NCI-H446 treated with DMSO at 0.1 percent for 48 hours (cell line): ENCODE measurements at regions not wholly inside any gene's neighbourhood (a gene's known extent, or its start where the extent isn't known, plus 50 kb on each side); places are given as distances from the start of the nearest gene placed in this dataset.
"Not testable (repeated sequence)": the region's sequence is repeated elsewhere in the genome, so short reads cannot be mapped to it uniquely, and the experiment has no call there.

ENCODE experiments used
- DNase-seq: peaks from one replicate; lab custom pipeline; 2025; lab: John Stamatoyannopoulos, UW

DNA sequence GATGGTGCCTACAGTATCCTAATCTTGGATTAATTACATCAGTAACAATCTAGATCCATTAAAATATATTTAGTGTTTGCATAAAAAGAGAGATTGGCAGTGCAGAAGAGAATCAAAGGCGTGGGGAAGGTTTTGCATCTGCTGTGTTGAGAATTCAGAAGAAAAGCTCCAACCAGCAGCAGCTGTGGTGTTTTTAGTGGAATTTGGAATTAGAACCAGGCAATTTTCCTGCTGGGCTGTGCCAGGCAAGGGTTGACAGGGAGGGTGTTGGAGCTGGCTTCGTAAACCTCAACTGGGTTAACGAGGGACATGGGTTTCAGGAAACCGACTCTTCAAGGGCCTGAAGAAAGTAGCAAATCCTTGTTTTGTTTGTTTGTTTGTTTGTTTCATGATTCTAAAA is 107.8 kb upstream of the WSCD1 start:
- no peak for DNase-seq

GRCh38 chr17:5971969-5972368 is 98.2 kb upstream of the WSCD1 start:
- no peak for DNase-seq

GRCh38 chr17:5973410-5973809 is 96.8 kb upstream of the WSCD1 start:
- no peak for DNase-seq

DNA sequence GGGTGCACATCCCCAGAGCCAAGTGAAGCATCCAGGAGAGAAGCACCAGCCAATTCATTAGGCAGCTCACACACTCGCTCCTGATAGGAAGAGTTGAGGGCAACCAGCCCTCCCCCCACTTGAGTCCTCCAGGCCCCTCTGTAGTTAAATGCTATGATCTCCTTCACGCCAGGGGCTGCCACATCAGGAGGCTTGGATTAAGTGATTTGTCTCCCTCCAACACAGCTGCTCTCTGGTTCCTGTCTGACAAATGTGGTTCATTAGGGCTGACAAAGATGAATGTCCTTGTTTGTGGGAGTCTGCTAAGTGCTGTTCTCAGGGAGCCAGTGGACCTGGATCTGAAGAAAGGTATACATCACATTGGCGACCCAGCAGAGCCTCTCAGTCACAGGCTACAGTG is 94.5 kb upstream of the WSCD1 start:
- DNase-seq: no peak

DNA sequence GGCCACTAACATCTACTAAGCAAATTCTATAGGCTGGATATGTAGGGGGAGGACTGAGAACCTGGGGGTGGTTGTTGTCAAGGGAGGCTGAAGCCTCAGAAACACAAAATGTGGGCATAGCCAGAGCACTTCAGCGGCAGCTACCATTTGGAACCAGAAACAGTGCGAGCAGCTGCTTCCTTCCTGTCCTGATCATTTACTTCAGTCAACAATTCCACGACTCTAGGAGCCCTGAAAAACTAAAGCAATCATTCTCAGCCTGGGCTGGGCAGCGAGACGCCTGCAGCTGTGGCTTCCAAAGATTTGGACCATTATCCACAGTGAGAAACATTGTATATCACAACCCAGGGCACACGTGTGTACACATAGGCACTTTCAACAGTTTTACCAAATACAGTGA is 93.9 kb upstream of the WSCD1 start:
- DNase-seq: no peak

DNA sequence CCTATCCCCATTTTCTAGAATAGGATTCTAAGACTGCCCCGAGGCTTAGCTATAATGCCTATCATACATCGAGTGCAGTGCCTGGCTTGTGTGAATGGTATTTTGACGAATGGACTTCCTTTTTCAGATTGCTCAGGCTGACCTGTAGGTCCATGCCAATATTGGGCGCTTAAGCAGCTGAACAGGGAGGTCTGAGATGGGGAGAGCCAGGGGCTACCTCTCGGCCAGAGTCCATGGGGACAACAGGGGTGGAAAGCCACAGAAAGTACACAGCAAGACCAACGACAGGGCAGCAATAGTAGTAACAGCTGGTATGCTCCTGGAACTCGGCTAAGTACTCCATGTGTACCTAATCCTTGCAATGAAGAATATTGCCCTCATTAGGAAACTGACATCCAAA is 91.7 kb upstream of the WSCD1 start:
- DNase-seq: no peak

GRCh38 chr17:5980941-5981340 is 89.2 kb upstream of the WSCD1 start:
- DNase-seq: no peak

GRCh38 chr17:5986644-5987043 is 83.5 kb upstream of the WSCD1 start:
- no peak for DNase-seq

DNA sequence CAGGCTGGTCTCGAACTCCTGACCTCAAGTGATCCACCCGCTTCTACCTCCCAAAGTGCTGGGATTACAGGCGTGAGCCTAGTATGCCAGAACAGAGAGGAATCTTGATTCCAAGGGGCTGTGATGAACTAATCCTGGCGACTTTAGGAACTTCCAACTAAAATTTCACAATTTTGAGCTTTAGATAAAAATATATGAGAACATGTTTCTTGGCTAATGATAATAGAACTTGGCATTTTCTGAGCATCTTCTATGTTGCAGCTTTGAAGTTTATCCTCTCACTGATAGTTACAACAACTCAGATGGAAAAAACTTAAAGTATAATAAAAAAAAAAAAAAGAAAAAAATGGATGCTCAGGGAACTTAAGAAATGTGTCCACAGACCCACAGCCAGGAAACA is 69.8 kb upstream of the WSCD1 start:
- DNase-seq: no peak

GRCh38 chr17:6003221-6003620 is 67.0 kb upstream of the WSCD1 start:
- DNase-seq: not testable (repeated sequence)

- DNase-seq: no peak
Observed at GRCh38 chr17:6005939-6006338, 64.2 kb upstream of the WSCD1 start.

DNA sequence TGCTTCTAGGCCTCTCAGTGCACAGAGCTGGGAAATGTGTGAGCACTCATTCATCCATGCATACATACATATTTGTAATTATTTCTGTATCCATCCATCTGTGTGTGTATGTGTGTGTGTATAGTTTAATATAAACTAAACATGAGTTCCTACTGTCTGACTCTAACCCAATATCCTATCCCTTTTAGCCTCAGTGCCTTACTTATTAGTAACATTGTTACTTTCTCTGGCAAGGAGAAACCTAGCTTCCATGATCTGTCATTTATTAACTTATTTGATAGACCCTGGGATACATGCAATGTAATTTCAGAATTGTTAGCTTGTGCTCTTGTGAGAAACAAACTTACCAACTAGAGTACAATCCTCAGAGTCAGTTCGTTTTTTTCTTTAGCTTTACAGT is 59.0 kb upstream of the WSCD1 start:
- no peak for DNase-seq

GRCh38 chr17:6018788-6019187 is 51.4 kb upstream of the WSCD1 start:
- DNase-seq: no peak

DNA sequence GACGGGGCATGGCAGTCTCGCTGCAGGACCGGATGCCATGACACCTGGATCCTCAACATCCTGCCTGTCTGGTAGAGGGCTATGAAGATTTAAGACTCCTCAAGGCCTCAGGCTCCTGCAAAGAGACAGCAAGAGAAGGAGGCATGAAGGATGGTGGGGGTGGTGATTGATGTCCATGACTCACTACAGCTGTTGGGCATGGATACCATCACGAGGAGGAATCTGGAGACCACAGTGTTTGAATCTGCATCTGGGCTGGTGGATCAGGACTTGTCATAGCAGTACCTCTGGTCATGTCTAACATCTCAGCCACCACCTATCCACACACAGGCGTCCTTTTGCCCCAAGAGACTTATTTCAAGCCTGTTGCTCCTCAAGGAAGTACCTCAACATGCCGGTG is 50.2 kb upstream of the WSCD1 start:
- DNase-seq: no peak

DNA sequence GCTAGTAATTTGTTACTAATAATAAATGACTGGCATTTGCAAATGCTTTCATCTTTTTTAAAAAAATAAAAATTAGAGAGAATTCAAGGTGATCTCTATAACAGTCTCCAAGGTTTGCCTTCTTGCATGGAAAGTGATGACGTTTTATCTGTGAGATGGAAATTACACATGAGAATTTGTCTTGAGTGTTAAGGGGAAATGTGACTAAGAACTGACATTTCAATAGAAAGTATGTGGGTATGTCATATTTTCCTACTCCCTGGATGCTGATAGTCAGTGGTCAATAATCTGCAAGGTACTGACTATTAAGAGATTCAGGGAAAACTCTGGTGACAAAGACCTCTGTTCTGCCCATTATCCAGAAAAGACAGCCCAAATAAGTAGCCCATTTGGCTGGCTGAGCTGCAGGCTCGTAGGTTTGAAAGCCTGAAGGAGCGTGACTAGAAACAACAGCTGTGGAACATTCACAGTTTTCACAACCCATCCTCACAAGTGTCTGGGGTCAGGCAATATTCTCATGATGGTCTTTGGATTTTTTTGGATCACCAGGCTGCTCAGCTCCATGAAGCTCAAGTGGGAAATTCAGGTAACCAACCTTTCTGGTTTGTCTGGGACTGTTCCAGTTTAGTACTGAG is 49.7 kb upstream of the WSCD1 start:
- DNase-seq: no peak
